Lower leg skin (tissue), 3 donors: ENCODE measurements at regions not wholly inside any gene's neighbourhood (a gene's known extent, or its start where the extent isn't known, plus 50 kb on each side); places are given as distances from the start of the nearest gene placed in this dataset.

Experiments
- CTCF ChIP-seq, 3 donors: fragments of 450-650 bp; IDR thresholded peaks; one replicate each; pipeline ENCODE4 v1.5.1; 2016; ENCODE audit warnings: antibody characterized with exemption in 3 of 3, mild to moderate bottlenecking in 3 of 3, moderate library complexity in 2 of 3
- POLR2A ChIP-seq, 2 donors: fragments of 450-650 bp; IDR thresholded peaks; one replicate each; pipeline ENCODE4 v1.6.1; 2016 to 2017; ENCODE audit warnings: antibody characterized with exemption in 2 of 2, mild to moderate bottlenecking in 1 of 2, moderate library complexity in 1 of 2

DNA sequence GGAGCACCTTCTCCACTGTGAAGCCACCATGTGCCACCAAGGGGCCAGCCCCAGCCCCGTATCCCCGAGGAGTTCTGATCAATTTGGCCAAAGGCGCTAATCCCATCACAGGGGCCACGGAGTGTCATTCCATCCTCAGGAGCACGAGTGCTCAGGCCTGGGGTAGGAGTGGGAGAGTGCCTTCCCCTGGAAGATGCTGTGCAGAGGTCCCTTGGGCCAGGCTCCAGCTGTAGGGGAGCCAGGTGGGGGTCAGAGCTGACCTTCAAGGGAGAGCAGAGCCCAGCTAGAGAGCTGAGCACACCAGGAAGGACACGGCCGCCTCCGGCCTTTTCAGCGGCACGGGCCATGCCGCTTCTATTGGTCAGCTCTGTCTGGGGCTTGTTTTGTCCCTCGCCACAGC lies 1459.9 kb downstream of the BRD1 start:
- TF ChIP-seq CTCF (IDR thresholded peaks at IDR 0.05) (no peak), POLR2A (IDR thresholded peaks at IDR 0.05) (no peak)
